Endothelial cell of umbilical vein (primary cell): ENCODE measurements at regions not wholly inside any gene's neighbourhood (a gene's known extent, or its start where the extent isn't known, plus 50 kb on each side); places are given as distances from the start of the nearest gene placed in this dataset.

Experiments
- BruUV-seq: library from RNA; stranded (reverse); fragments of 400-500 nt; replicated peaks from 2 replicates; lab custom pipeline; 2021; lab: Mats Ljungman, UMichigan
- CTCF ChIA-PET: fragments of 300-600, 350-600 bp; sonication (Branson Sonifier 250); formaldehyde crosslinking; loops from one replicate; lab custom pipeline; 2021; ENCODE audit warnings: antibody characterized with exemption, inconsistent platforms; lab: Charles Lee
- POLR2A ChIA-PET: fragments of 300-600, 350-600 bp; sonication (Branson Sonifier 250); formaldehyde crosslinking; loops from one replicate; lab custom pipeline; 2021; ENCODE audit warnings: antibody characterized with exemption, inconsistent platforms; lab: Charles Lee
- DNase-seq: peaks from one replicate; pipeline ENCODE4 v3.0.0-alpha.2; 2011; ENCODE audit warnings: low read depth, low spot score
- FAIRE-seq: peaks from 2 replicates; lab custom pipeline; 2011; peaks lifted over from hg19 to GRCh38; lab: Jason Lieb, UNC
- H2AFZ ChIP-seq: 2 replicates; pipeline ENCODE4 v1.6.0; 2012; ENCODE audit warnings: low read depth, low read length, control low read depth, inconsistent platforms
- H3K27ac ChIP-seq: 2 replicates; pipeline ENCODE4 v1.5.1; 2011; ENCODE audit warnings: low read depth, mild to moderate bottlenecking, control low read depth, low read length, moderate library complexity; ENCODE audit not compliant: insufficient read depth
- H3K27me3 ChIP-seq, 2 experiments: 2 replicates each; pipeline versions ENCODE4 v1.6.0 to v1.6.1; 2011; ENCODE audit warnings: low read length in 2 of 2, mixed read lengths in 1 of 2; ENCODE audit not compliant: control insufficient read depth in 2 of 2, insufficient read depth in 2 of 2
- H3K36me3 ChIP-seq, 2 experiments: 2 replicates in 1 of 2; 3 replicates in 1 of 2; pipeline ENCODE4 v1.5.1; 2011; ENCODE audit warnings: low read length in 2 of 2, mild to moderate bottlenecking in 1 of 2, moderate library complexity in 1 of 2; ENCODE audit not compliant: control insufficient read depth in 2 of 2, insufficient read depth in 2 of 2; ENCODE audit errors: extremely low read depth in 1 of 2
- H3K4me1 ChIP-seq: 3 replicates; pipeline ENCODE4 v1.5.1; 2011; ENCODE audit warnings: mild to moderate bottlenecking, low read length; ENCODE audit not compliant: control insufficient read depth, insufficient read depth; ENCODE audit errors: extremely low read depth
- H3K4me2 ChIP-seq: 2 replicates; pipeline ENCODE4 v1.6.1; 2011; ENCODE audit warnings: low read length, control low read depth, mixed read lengths; ENCODE audit not compliant: insufficient read depth
- H3K4me3 ChIP-seq, 3 experiments: fragments of 200-600 bp in 1 of 3; sonication (generic), shearing (Covaris generic) in 1 of 3; replicated peaks in 1 of 3; 2 replicates each; pipeline ENCODE4 v1.5.1; 2011 to 2016; ENCODE audit warnings: control low read depth in 3 of 3, low read length in 3 of 3, mild to moderate bottlenecking in 2 of 3, inconsistent platforms in 1 of 3, low read depth in 1 of 3, moderate library complexity in 1 of 3; ENCODE audit not compliant: insufficient read depth in 1 of 3
- H3K79me2 ChIP-seq: 2 replicates; pipeline ENCODE4 v1.6.0; 2012; ENCODE audit warnings: low read length, inconsistent platforms; ENCODE audit not compliant: control insufficient read depth, insufficient read depth
- H3K9ac ChIP-seq: replicated peaks from 2 replicates; pipeline ENCODE3; 2011; ENCODE audit warnings: low read length, control low read depth; ENCODE audit not compliant: insufficient read depth; ENCODE audit errors: extremely low read depth
- H3K9me1 ChIP-seq: replicated peaks from 3 replicates; pipeline ENCODE4 v1.6.0; 2011; ENCODE audit warnings: mild to moderate bottlenecking, low read length; ENCODE audit not compliant: control insufficient read depth, insufficient read depth; ENCODE audit errors: extremely low read depth
- H3K9me3 ChIP-seq: replicated peaks from 2 replicates; pipeline ENCODE4 v1.5.1; 2012; ENCODE audit warnings: low read length, inconsistent platforms; ENCODE audit not compliant: control insufficient read depth, insufficient read depth
- H4K20me1 ChIP-seq: replicated peaks from 2 replicates; pipeline ENCODE3; 2011; ENCODE audit warnings: mild to moderate bottlenecking, low read length; ENCODE audit not compliant: control insufficient read depth, insufficient read depth; ENCODE audit errors: extremely low read depth
- EZH2 ChIP-seq: IDR thresholded peaks from 2 replicates; pipeline ENCODE4 v1.6.1; 2012; ENCODE audit warnings: borderline replicate concordance, low read depth, mild to moderate bottlenecking, moderate library complexity, low read length, inconsistent platforms; ENCODE audit not compliant: severe bottlenecking
- FOS ChIP-seq: IDR thresholded peaks from 2 replicates; pipeline ENCODE4 v1.6.1; 2011; ENCODE audit warnings: mild to moderate bottlenecking, low read length, moderate library complexity, borderline replicate concordance; ENCODE audit not compliant: insufficient read depth
- GATA2 ChIP-seq: IDR thresholded peaks from 2 replicates; pipeline ENCODE4 v1.7.0; 2011; ENCODE audit warnings: low read depth, mild to moderate bottlenecking, moderate library complexity, mixed read lengths, low read length; ENCODE audit not compliant: insufficient read length, insufficient read depth
- MAX ChIP-seq: IDR thresholded peaks from 2 replicates; pipeline ENCODE4 v1.6.1; 2011; ENCODE audit not compliant: insufficient read depth, insufficient read length
- MYC ChIP-seq: IDR thresholded peaks from one replicate; pipeline ENCODE4 v1.6.1; 2011; ENCODE audit warnings: mild to moderate bottlenecking, low read depth, low read length
- POLR2A ChIP-seq: IDR thresholded peaks from 2 replicates; pipeline ENCODE4 v1.6.1; 2012; ENCODE audit warnings: low read depth, mild to moderate bottlenecking, control low read depth, low read length
- dilution Hi-C: fragments of 300-500 bp; cut with MboI; formaldehyde crosslinking; loops from one replicate; pipeline ENCODE4 v1.15.0; 2019; ENCODE audit warnings: low sequenced_read_pairs; ENCODE audit not compliant: extremely low pct_ligation_motif_present
- intact Hi-C: fragments of 100-400 bp; cut with micrococcal nuclease; formaldehyde crosslinking; loops from one replicate; pipeline ENCODE4 v1.10.0; 2022
- TF ChIP-seq, protein P1 (sequence below), 2 donors: IDR thresholded peaks; 1 replicate in 1 of 2; 2 replicates in 1 of 2; pipeline ENCODE4 v1.5.1; 2011; ENCODE audit warnings: low read length in 2 of 2, mild to moderate bottlenecking in 2 of 2, moderate library complexity in 2 of 2, control low read depth in 1 of 2, inconsistent platforms in 1 of 2, low read depth in 1 of 2; ENCODE audit not compliant: insufficient read depth in 1 of 2; ENCODE audit errors: extremely low read depth in 1 of 2

DNA sequence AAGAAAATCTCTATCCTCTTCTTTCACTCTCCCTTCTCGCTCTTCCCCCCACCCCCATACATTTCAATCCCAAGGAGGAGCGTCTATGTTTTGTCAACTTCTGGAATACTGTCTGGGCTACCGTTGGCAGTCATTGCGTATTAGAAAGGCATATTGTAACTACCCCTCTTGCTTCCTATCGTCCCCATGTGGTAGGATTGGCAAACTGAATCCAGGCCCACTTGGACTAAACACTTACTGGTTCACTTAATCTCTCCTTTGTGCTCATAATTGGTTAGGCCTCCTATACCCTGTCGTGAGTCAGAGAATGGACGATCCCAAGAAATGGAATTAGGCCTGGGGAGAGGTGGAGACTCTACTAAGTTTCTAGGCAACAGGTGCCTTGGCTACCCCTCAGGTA, 68.8 kb upstream of the SLC8A3 start:
- FAIRE-seq (no peak), DNase-seq (no peak)
- Histone ChIP-seq H3K4me3 (no peak overlapping the region), H3K9ac (no peak overlapping the region), H2AFZ (no peak overlapping the region), H3K79me2 (no peaks in the 10 kb centered on the region), H3K9me1 (no peaks in the 10 kb centered on the region), H3K9me3 (no peaks in the 10 kb centered on the region), H3K27me3 (peaks cover 0 to 6% of the 10 kb centered on the region in 2 experiments), H3K27ac (no peak overlapping the region), H3K4me1 (no peaks in the 10 kb centered on the region), H4K20me1 (no peaks in the 10 kb centered on the region), H3K4me2 (no peak overlapping the region), H3K36me3 (no peaks in the 10 kb centered on the region)
- TF ChIP-seq, protein P1, sequence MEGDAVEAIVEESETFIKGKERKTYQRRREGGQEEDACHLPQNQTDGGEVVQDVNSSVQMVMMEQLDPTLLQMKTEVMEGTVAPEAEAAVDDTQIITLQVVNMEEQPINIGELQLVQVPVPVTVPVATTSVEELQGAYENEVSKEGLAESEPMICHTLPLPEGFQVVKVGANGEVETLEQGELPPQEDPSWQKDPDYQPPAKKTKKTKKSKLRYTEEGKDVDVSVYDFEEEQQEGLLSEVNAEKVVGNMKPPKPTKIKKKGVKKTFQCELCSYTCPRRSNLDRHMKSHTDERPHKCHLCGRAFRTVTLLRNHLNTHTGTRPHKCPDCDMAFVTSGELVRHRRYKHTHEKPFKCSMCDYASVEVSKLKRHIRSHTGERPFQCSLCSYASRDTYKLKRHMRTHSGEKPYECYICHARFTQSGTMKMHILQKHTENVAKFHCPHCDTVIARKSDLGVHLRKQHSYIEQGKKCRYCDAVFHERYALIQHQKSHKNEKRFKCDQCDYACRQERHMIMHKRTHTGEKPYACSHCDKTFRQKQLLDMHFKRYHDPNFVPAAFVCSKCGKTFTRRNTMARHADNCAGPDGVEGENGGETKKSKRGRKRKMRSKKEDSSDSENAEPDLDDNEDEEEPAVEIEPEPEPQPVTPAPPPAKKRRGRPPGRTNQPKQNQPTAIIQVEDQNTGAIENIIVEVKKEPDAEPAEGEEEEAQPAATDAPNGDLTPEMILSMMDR (IDR thresholded peaks at IDR 0.05; ENCODE audit: extremely low read depth in 1 of 2, insufficient read depth in 1 of 2, low read depth in 1 of 2, low read length in 2 of 2) = peak in 1 of 2 donors; percentile 17
- TF ChIP-seq FOS (no peak), MYC (no peak)
- dilution Hi-C loops (no loop called here), intact Hi-C loops (loop anchor here (5.0 kb wide), 1 partner anchor 170 kb away; no protein-coding TSS in a partner anchor)
- BruUV-seq = no TSS peak
- CTCF ChIA-PET = interaction anchor here (1.0 kb wide), 1 partner anchor 171 kb away, joined by 4 read pairs; no protein-coding TSS in a partner anchor
- POLR2A ChIA-PET = no interaction called here

- dilution Hi-C loops (no loop called here), intact Hi-C loops (loop anchor here (5.0 kb wide), 1 partner anchor 169 kb away; no protein-coding TSS in a partner anchor)
- CTCF ChIA-PET = interaction anchor here (1.0 kb wide), 1 partner anchor 170 kb away, joined by 4 read pairs; no protein-coding TSS in a partner anchor
- BruUV-seq = no TSS peak
- FAIRE-seq (no peak), DNase-seq (no peak)
- POLR2A ChIA-PET = no interaction called here
- TF ChIP-seq MAX = no peak
- no peak for TF ChIP-seq FOS
- no peak for TF ChIP-seq GATA2
- TF ChIP-seq EZH2 = no peak
- TF ChIP-seq POLR2A = no peak
- no peak for TF ChIP-seq MYC
- TF ChIP-seq, protein P1 (IDR thresholded peaks at IDR 0.05; ENCODE audit: extremely low read depth in 1 of 2, insufficient read depth in 1 of 2, low read depth in 1 of 2, low read length in 2 of 2) = no peak
- Histone ChIP-seq H3K4me2 (no peak overlapping the region), H3K27me3 (peaks cover 2 to 6% of the 10 kb centered on the region in 2 experiments), H3K27ac (no peak overlapping the region), H4K20me1 (no peaks in the 10 kb centered on the region), H3K9ac (no peak overlapping the region), H3K79me2 (no peaks in the 10 kb centered on the region), H3K4me3 (no peak overlapping the region), H3K36me3 (no peaks in the 10 kb centered on the region), H3K9me3 (no peaks in the 10 kb centered on the region), H2AFZ (no peak overlapping the region), H3K4me1 (no peaks in the 10 kb centered on the region), H3K9me1 (no peaks in the 10 kb centered on the region)
Measured at GRCh38 chr14:70256601-70257000, 67.8 kb upstream of the SLC8A3 start.
